ENCODE measurements at regions not wholly inside any gene's neighbourhood (a gene's known extent, or its start where the extent isn't known, plus 50 kb on each side); places are given as distances from the start of the nearest gene placed in this dataset.

- Histone ChIP-seq H3K27me3 (ENCODE audit: control insufficient read depth, insufficient read depth, low read length) (no peaks in the 10 kb centered on the region), H3K27ac (ENCODE audit: low read depth, low read length) (no peak overlapping the region), H3K9ac (ENCODE audit: low read length) (no peak overlapping the region), H3K4me1 (ENCODE audit: control insufficient read depth, insufficient read depth, low read length) (no peaks in the 10 kb centered on the region), H3K36me3 (ENCODE audit: control insufficient read depth, insufficient read depth, low read length) (no peaks in the 10 kb centered on the region), H3K4me3 (ENCODE audit: low read length) (no peak overlapping the region)
Observed at GRCh38 chr16:27691721-27692120, 141.8 kb downstream of the KATNIP start.

GRCh38 chr16:27692576-27692975 lies 142.6 kb downstream of the KATNIP start:
- no peaks in the 10 kb centered on the region for H3K36me3 ChIP-seq (ENCODE audit: control insufficient read depth, insufficient read depth, low read length)

GRCh38 chr16:27695161-27695560 lies 145.2 kb downstream of the KATNIP start:
- H3K9ac ChIP-seq (ENCODE audit: low read length): no peak overlapping the region
- H3K27me3 ChIP-seq (ENCODE audit: control insufficient read depth, insufficient read depth, low read length): no peaks in the 10 kb centered on the region
- H3K4me3 ChIP-seq (ENCODE audit: low read length): no peak overlapping the region
- H3K27ac ChIP-seq (ENCODE audit: low read depth, low read length): no peak overlapping the region
- peaks cover 8% of the 10 kb centered on the region for H3K36me3 ChIP-seq (ENCODE audit: control insufficient read depth, insufficient read depth, low read length)
- H3K4me1 ChIP-seq (ENCODE audit: control insufficient read depth, insufficient read depth, low read length): no peaks in the 10 kb centered on the region

More at GRCh38 chr16:27692576-27692975, 142.6 kb downstream of the KATNIP start:
- Histone ChIP-seq H3K27me3 (ENCODE audit: control insufficient read depth, insufficient read depth, low read length) (no peaks in the 10 kb centered on the region), H3K4me1 (ENCODE audit: control insufficient read depth, insufficient read depth, low read length) (no peaks in the 10 kb centered on the region), H3K27ac (ENCODE audit: low read depth, low read length) (no peak overlapping the region), H3K9ac (ENCODE audit: low read length) (no peak overlapping the region), H3K4me3 (ENCODE audit: low read length) (no peak overlapping the region)

DNA sequence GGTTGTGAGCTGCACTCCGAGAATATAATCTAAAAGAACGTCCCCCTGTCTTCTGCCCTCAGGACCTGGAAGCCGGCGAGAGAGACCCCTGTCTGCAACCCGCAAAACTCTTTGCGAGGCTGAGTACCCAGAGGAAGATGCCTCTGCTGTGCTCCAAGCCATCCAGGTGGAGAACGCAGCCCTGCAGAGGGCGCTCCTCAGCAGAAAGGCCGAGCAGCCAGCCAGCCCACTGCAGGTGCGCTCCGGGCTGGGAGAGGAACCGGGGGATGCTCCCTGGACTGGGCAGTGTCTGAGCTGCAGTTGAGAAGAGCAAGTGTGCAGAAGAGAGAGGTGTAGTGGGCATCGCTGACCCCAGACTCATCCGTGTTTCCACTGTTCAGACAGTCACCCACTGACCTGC lies 148.3 kb downstream of the KATNIP start:
- no peaks in the 10 kb centered on the region for H3K27me3 ChIP-seq (ENCODE audit: control insufficient read depth, insufficient read depth, low read length)
- H3K36me3 ChIP-seq (ENCODE audit: control insufficient read depth, insufficient read depth, low read length): peaks cover 12% of the 10 kb centered on the region
- no peak overlapping the region for H3K4me3 ChIP-seq (ENCODE audit: low read length)
- no peak overlapping the region for H3K9ac ChIP-seq (ENCODE audit: low read length)
- no peaks in the 10 kb centered on the region for H3K4me1 ChIP-seq (ENCODE audit: control insufficient read depth, insufficient read depth, low read length)
- no peak overlapping the region for H3K27ac ChIP-seq (ENCODE audit: low read depth, low read length)

DNA sequence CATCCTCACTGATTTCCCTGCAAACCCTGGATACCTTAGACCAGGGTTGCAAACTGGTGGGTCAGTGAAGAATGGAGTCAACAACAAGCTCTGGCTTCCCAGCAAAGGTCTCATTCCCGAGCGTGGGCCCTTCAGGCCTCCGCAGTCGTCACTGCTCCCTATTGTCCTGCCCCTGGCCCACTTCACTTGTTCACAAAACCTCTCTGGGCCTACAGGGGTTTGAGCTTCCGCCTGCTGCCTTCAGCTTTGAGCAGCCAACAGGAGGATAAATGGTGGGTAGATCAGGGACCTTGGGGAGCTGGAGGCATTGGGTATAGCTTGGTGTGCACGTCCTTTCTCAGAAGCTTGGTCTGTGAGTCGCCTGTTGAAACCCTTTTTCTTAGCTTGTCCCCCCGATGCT lies 148.8 kb downstream of the KATNIP start:
- Histone ChIP-seq H3K36me3 (ENCODE audit: control insufficient read depth, insufficient read depth, low read length) (peaks cover 12% of the 10 kb centered on the region), H3K4me1 (ENCODE audit: control insufficient read depth, insufficient read depth, low read length) (no peaks in the 10 kb centered on the region), H3K27me3 (ENCODE audit: control insufficient read depth, insufficient read depth, low read length) (no peaks in the 10 kb centered on the region), H3K27ac (ENCODE audit: low read depth, low read length) (no peak overlapping the region), H3K4me3 (ENCODE audit: low read length) (no peak overlapping the region), H3K9ac (ENCODE audit: low read length) (no peak overlapping the region)

- Histone ChIP-seq H3K27ac (ENCODE audit: low read depth, low read length) (no peak overlapping the region), H3K36me3 (ENCODE audit: control insufficient read depth, insufficient read depth, low read length) (peaks cover 12% of the 10 kb centered on the region), H3K9ac (ENCODE audit: low read length) (no peak overlapping the region), H3K4me1 (ENCODE audit: control insufficient read depth, insufficient read depth, low read length) (no peaks in the 10 kb centered on the region), H3K27me3 (ENCODE audit: control insufficient read depth, insufficient read depth, low read length) (no peaks in the 10 kb centered on the region), H3K4me3 (ENCODE audit: low read length) (no peak overlapping the region)
Observed at GRCh38 chr16:27699540-27699939, 149.6 kb downstream of the KATNIP start.

GRCh38 chr16:27700304-27700995 lies 150.5 kb downstream of the KATNIP start:
- no peak overlapping the region for H3K4me3 ChIP-seq (ENCODE audit: low read length)
- no peak overlapping the region for H3K9ac ChIP-seq (ENCODE audit: low read length)
- H3K4me1 ChIP-seq (ENCODE audit: control insufficient read depth, insufficient read depth, low read length): no peaks in the 10 kb centered on the region
- no peak overlapping the region for H3K27ac ChIP-seq (ENCODE audit: low read depth, low read length)
- H3K36me3 ChIP-seq (ENCODE audit: control insufficient read depth, insufficient read depth, low read length): peaks cover 12% of the 10 kb centered on the region
- H3K27me3 ChIP-seq (ENCODE audit: control insufficient read depth, insufficient read depth, low read length): no peaks in the 10 kb centered on the region

GRCh38 chr16:27701381-27701780 lies 151.4 kb downstream of the KATNIP start:
- no peak overlapping the region for H3K9ac ChIP-seq (ENCODE audit: low read length)
- H3K27me3 ChIP-seq (ENCODE audit: control insufficient read depth, insufficient read depth, low read length): no peaks in the 10 kb centered on the region
- H3K4me3 ChIP-seq (ENCODE audit: low read length): no peak overlapping the region
- no peaks in the 10 kb centered on the region for H3K4me1 ChIP-seq (ENCODE audit: control insufficient read depth, insufficient read depth, low read length)
- H3K36me3 ChIP-seq (ENCODE audit: control insufficient read depth, insufficient read depth, low read length): peaks cover 12% of the 10 kb centered on the region
- H3K27ac ChIP-seq (ENCODE audit: low read depth, low read length): no peak overlapping the region

- Histone ChIP-seq H3K4me1 (ENCODE audit: control insufficient read depth, insufficient read depth, low read length) (no peaks in the 10 kb centered on the region), H3K27me3 (ENCODE audit: control insufficient read depth, insufficient read depth, low read length) (no peaks in the 10 kb centered on the region), H3K4me3 (ENCODE audit: low read length) (no peak overlapping the region), H3K9ac (ENCODE audit: low read length) (no peak overlapping the region), H3K27ac (ENCODE audit: low read depth, low read length) (no peak overlapping the region), H3K36me3 (ENCODE audit: control insufficient read depth, insufficient read depth, low read length) (peaks cover 12% of the 10 kb centered on the region)
Observed at GRCh38 chr16:27703121-27703520, 153.2 kb downstream of the KATNIP start.

DNA sequence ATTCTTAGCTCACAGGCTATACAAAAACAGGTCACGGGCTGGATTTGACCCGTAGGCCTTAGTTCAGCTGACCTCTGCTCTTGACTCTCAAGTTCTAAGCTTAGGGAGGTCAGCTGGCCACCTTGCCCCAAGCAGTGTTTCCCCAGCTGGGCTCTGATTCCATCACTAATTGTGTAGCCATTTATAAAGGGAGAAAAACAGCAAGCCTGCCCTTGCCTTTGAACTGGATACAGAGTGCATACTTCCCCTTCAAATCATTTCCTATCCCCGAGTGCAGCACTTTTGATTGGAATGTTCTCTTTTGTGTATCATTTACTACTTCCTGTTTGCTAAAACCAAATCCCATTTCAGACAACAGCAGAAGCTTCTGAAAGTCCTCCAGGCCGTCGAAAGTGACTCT lies 153.6 kb downstream of the KATNIP start:
- Histone ChIP-seq H3K27me3 (ENCODE audit: control insufficient read depth, insufficient read depth, low read length) (no peaks in the 10 kb centered on the region), H3K4me3 (ENCODE audit: low read length) (no peak overlapping the region), H3K9ac (ENCODE audit: low read length) (no peak overlapping the region), H3K36me3 (ENCODE audit: control insufficient read depth, insufficient read depth, low read length) (peaks cover 9% of the 10 kb centered on the region), H3K4me1 (ENCODE audit: control insufficient read depth, insufficient read depth, low read length) (no peaks in the 10 kb centered on the region), H3K27ac (ENCODE audit: low read depth, low read length) (no peak overlapping the region)

DNA sequence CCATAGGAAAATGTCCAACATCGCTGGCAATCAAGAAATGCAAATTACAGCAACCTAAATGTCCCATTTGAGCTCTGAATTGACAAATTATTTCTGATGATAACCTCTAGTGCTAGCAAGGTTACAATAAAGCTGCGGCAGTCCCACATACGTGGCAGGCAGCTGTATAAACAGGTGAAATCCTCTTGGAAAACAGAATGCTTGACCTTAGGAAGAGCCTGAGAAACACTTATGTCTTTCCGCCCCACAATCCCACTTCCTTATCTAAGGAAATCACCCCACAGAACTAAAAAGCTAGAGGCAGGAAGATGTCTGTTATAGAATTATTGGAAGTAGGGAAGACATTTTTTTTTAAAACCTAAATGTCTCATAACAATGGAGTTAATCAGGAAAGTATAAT lies 154.3 kb downstream of the KATNIP start:
- Histone ChIP-seq H3K9ac (ENCODE audit: low read length) (no peak overlapping the region), H3K27ac (ENCODE audit: low read depth, low read length) (no peak overlapping the region), H3K36me3 (ENCODE audit: control insufficient read depth, insufficient read depth, low read length) (peaks cover 4% of the 10 kb centered on the region), H3K4me3 (ENCODE audit: low read length) (no peak overlapping the region), H3K27me3 (ENCODE audit: control insufficient read depth, insufficient read depth, low read length) (no peaks in the 10 kb centered on the region), H3K4me1 (ENCODE audit: control insufficient read depth, insufficient read depth, low read length) (no peaks in the 10 kb centered on the region)

GRCh38 chr16:27706156-27706865 lies 156.4 kb downstream of the KATNIP start:
- no peaks in the 10 kb centered on the region for H3K36me3 ChIP-seq (ENCODE audit: control insufficient read depth, insufficient read depth, low read length)
- H3K4me1 ChIP-seq (ENCODE audit: control insufficient read depth, insufficient read depth, low read length): no peaks in the 10 kb centered on the region
- H3K9ac ChIP-seq (ENCODE audit: low read length): no peak overlapping the region
- H3K27me3 ChIP-seq (ENCODE audit: control insufficient read depth, insufficient read depth, low read length): no peaks in the 10 kb centered on the region
- no peak overlapping the region for H3K27ac ChIP-seq (ENCODE audit: low read depth, low read length)
- H3K4me3 ChIP-seq (ENCODE audit: low read length): no peak overlapping the region
